Activated CD4-positive, alpha-beta T cell treated with anti-CD3 and anti-CD28 coated beads, Interleukin-2, amount 10 ng/mL, durations not matched to agents 24 days and 14 days (primary cell): ENCODE measurements at regions not wholly inside any gene's neighbourhood (a gene's known extent, or its start where the extent isn't known, plus 50 kb on each side); places are given as distances from the start of the nearest gene placed in this dataset.
"Not testable (repeated sequence)": the region's sequence is repeated elsewhere in the genome, so short reads cannot be mapped to it uniquely, and the experiment has no call there.

Experiments
- DNase-seq: peaks from one replicate; pipeline ENCODE4 v3.0.0; 2022
- H3K27ac Mint-ChIP-seq: one replicate; pipeline ENCODE4 v1.8.0; 2022; ENCODE audit warnings: mild to moderate bottlenecking, mixed read lengths
- H3K27me3 Mint-ChIP-seq: one replicate; pipeline ENCODE4 v1.8.0; 2022; ENCODE audit warnings: mixed read lengths
- H3K36me3 Mint-ChIP-seq: one replicate; pipeline ENCODE4 v1.8.0; 2022; ENCODE audit warnings: low read depth, mild to moderate bottlenecking, mixed read lengths
- H3K4me1 Mint-ChIP-seq: one replicate; pipeline ENCODE4 v1.8.0; 2021; ENCODE audit warnings: mixed read lengths
- H3K4me3 Mint-ChIP-seq: one replicate; pipeline ENCODE4 v1.8.0; 2022; ENCODE audit warnings: mild to moderate bottlenecking, moderate library complexity, mixed read lengths
- H3K9me3 Mint-ChIP-seq: one replicate; pipeline ENCODE4 v1.8.0; 2021; ENCODE audit warnings: mixed read lengths
- intact Hi-C: fragments of 100-400 bp; cut with micrococcal nuclease; formaldehyde crosslinking; loops from one replicate; pipeline ENCODE4 v1.15.1; 2023

GRCh38 chr16:52149003-52149402, 397.9 kb downstream of the TOX3 start:
- intact Hi-C loops, result no loop called here

GRCh38 chr16:52141871-52142270, 405.1 kb downstream of the TOX3 start:
- Mint-ChIP-seq H3K4me1 (no peaks in the 10 kb centered on the region), H3K9me3 (peaks cover 8% of the 10 kb centered on the region), H3K27me3 (no peaks in the 10 kb centered on the region), H3K4me3 (no peak overlapping the region), H3K36me3 (no peaks in the 10 kb centered on the region), H3K27ac (no peak overlapping the region)
- DNase-seq, result no peak
- intact Hi-C loops, result no loop called here

More at GRCh38 chr16:52149003-52149402, 397.9 kb downstream of the TOX3 start:
- Mint-ChIP-seq H3K27me3 (no peaks in the 10 kb centered on the region), H3K27ac (no peak overlapping the region), H3K4me1 (no peaks in the 10 kb centered on the region), H3K36me3 (no peaks in the 10 kb centered on the region), H3K9me3 (no peaks in the 10 kb centered on the region), H3K4me3 (no peak overlapping the region)
- DNase-seq, result no peak

GRCh38 chr16:52128361-52128760, 418.6 kb downstream of the TOX3 start:
- no peaks in the 10 kb centered on the region for H3K36me3 Mint-ChIP-seq
- no peak overlapping the region for H3K4me3 Mint-ChIP-seq
- no peak overlapping the region for H3K27ac Mint-ChIP-seq
- H3K9me3 Mint-ChIP-seq, result peaks cover under 1% of the 10 kb centered on the region
- intact Hi-C loops, result no loop called here
- no peak for DNase-seq
- H3K27me3 Mint-ChIP-seq, result no peaks in the 10 kb centered on the region
- no peaks in the 10 kb centered on the region for H3K4me1 Mint-ChIP-seq

GRCh38 chr16:52123842-52124241, 423.1 kb downstream of the TOX3 start:
- no peaks in the 10 kb centered on the region for H3K27me3 Mint-ChIP-seq
- no peak overlapping the region for H3K4me3 Mint-ChIP-seq
- no peak overlapping the region for H3K27ac Mint-ChIP-seq
- H3K4me1 Mint-ChIP-seq, result no peaks in the 10 kb centered on the region
- peaks cover 8% of the 10 kb centered on the region for H3K9me3 Mint-ChIP-seq
- intact Hi-C loops, result no loop called here
- no peak for DNase-seq
- H3K36me3 Mint-ChIP-seq, result no peaks in the 10 kb centered on the region

GRCh38 chr16:52123061-52123839, 423.7 kb downstream of the TOX3 start:
- no peak for DNase-seq
- no peaks in the 10 kb centered on the region for H3K4me1 Mint-ChIP-seq
- H3K4me3 Mint-ChIP-seq, result no peak overlapping the region
- H3K9me3 Mint-ChIP-seq, result peaks cover 8% of the 10 kb centered on the region
- H3K27ac Mint-ChIP-seq, result no peak overlapping the region
- H3K36me3 Mint-ChIP-seq, result no peaks in the 10 kb centered on the region
- H3K27me3 Mint-ChIP-seq, result no peaks in the 10 kb centered on the region
- intact Hi-C loops, result no loop called here

GRCh38 chr16:52117171-52117570, 429.8 kb downstream of the TOX3 start:
- H3K4me1 Mint-ChIP-seq, result no peaks in the 10 kb centered on the region
- no peak for DNase-seq

GRCh38 chr16:52114379-52114778, 432.6 kb downstream of the TOX3 start:
- Mint-ChIP-seq H3K9me3 (peaks cover 8% of the 10 kb centered on the region), H3K36me3 (no peaks in the 10 kb centered on the region), H3K4me1 (no peaks in the 10 kb centered on the region), H3K27me3 (no peaks in the 10 kb centered on the region), H3K4me3 (no peak overlapping the region), H3K27ac (no peak overlapping the region)
- intact Hi-C loops, result no loop called here
- DNase-seq, result no peak

More at GRCh38 chr16:52117171-52117570, 429.8 kb downstream of the TOX3 start:
- Mint-ChIP-seq H3K27me3 (no peaks in the 10 kb centered on the region), H3K36me3 (no peaks in the 10 kb centered on the region), H3K27ac (no peak overlapping the region), H3K4me3 (no peak overlapping the region), H3K9me3 (peaks cover 10% of the 10 kb centered on the region)
- intact Hi-C loops, result no loop called here

GRCh38 chr16:52113533-52114183, 433.3 kb downstream of the TOX3 start:
- Mint-ChIP-seq H3K36me3 (no peaks in the 10 kb centered on the region), H3K27ac (no peak overlapping the region), H3K4me3 (no peak overlapping the region), H3K27me3 (no peaks in the 10 kb centered on the region), H3K9me3 (peaks cover 5% of the 10 kb centered on the region), H3K4me1 (no peaks in the 10 kb centered on the region)
- intact Hi-C loops, result no loop called here
- no peak for DNase-seq

- DNase-seq, H3K4me3 Mint-ChIP-seq, H3K27ac Mint-ChIP-seq, H3K4me1 Mint-ChIP-seq, H3K9me3 Mint-ChIP-seq, H3K27me3 Mint-ChIP-seq, H3K36me3 Mint-ChIP-seq, intact Hi-C loops: not testable (repeated sequence)
These were observed 441.9 kb downstream of the TOX3 start for GRCh38 chr16:52104993-52105392.

GRCh38 chr16:52103791-52104190, 443.2 kb downstream of the TOX3 start:
- DNase-seq, result no peak
- Mint-ChIP-seq H3K27ac (no peak overlapping the region), H3K9me3 (peaks cover 5% of the 10 kb centered on the region), H3K4me3 (no peak overlapping the region), H3K27me3 (no peaks in the 10 kb centered on the region), H3K4me1 (no peaks in the 10 kb centered on the region), H3K36me3 (no peaks in the 10 kb centered on the region)
- intact Hi-C loops, result no loop called here

GRCh38 chr16:52101246-52101645, 445.7 kb downstream of the TOX3 start:
- Mint-ChIP-seq H3K27me3 (no peaks in the 10 kb centered on the region), H3K4me3 (no peak overlapping the region), H3K27ac (no peak overlapping the region), H3K4me1 (no peaks in the 10 kb centered on the region), H3K9me3 (peaks cover 5% of the 10 kb centered on the region), H3K36me3 (no peaks in the 10 kb centered on the region)
- no peak for DNase-seq
- intact Hi-C loops, result no loop called here

- Mint-ChIP-seq H3K27me3 (no peaks in the 10 kb centered on the region), H3K9me3 (peaks cover 4% of the 10 kb centered on the region), H3K27ac (no peak overlapping the region), H3K4me3 (no peak overlapping the region), H3K4me1 (no peaks in the 10 kb centered on the region), H3K36me3 (no peaks in the 10 kb centered on the region)
- intact Hi-C loops, result no loop called here
- no peak for DNase-seq
These were observed 447.6 kb downstream of the TOX3 start for GRCh38 chr16:52099382-52099781.

GRCh38 chr16:52095471-52095870, 451.5 kb downstream of the TOX3 start:
- H3K36me3 Mint-ChIP-seq, result no peaks in the 10 kb centered on the region
- intact Hi-C loops, result no loop called here
- H3K4me1 Mint-ChIP-seq, result no peaks in the 10 kb centered on the region
- no peak overlapping the region for H3K4me3 Mint-ChIP-seq
- DNase-seq, result no peak
- H3K27ac Mint-ChIP-seq, result no peak overlapping the region
- H3K27me3 Mint-ChIP-seq, result no peaks in the 10 kb centered on the region
- no peaks in the 10 kb centered on the region for H3K9me3 Mint-ChIP-seq

GRCh38 chr16:52092126-52092525, 454.8 kb downstream of the TOX3 start:
- Mint-ChIP-seq H3K4me3 (no peak overlapping the region), H3K27ac (no peak overlapping the region), H3K9me3 (no peaks in the 10 kb centered on the region), H3K4me1 (no peaks in the 10 kb centered on the region), H3K36me3 (no peaks in the 10 kb centered on the region), H3K27me3 (no peaks in the 10 kb centered on the region)
- intact Hi-C loops, result no loop called here
- DNase-seq, result no peak
